ENCODE measurements at regions not wholly inside any gene's neighbourhood (a gene's known extent, or its start where the extent isn't known, plus 50 kb on each side); places are given as distances from the start of the nearest gene placed in this dataset.

DNA sequence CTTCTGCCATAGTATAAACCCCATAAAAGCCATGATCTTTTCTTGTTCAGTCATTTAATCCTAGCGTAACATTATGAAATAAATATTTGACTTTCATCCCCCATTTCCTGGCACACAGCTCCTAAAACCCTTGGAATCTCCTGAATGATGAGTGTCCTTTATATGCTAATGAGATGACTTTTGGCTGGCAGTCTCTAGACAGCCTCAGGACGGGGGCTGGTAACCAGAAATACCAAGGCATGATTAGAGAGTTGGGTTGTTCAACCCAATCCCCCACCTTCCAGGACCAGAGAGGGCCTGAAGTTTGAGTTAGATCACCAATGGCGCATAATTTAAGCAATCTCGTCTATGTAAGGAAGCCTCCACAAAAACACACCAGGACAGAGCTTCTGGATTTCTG is 1246.1 kb upstream of the TENM4 start:
- no peaks in the 10 kb centered on the region for H3K4me1 ChIP-seq (ENCODE audit: control insufficient read depth in 4 of 4, insufficient read depth in 4 of 4, low read length in 3 of 4)
- no peaks in the 10 kb centered on the region for H3K9me3 ChIP-seq (ENCODE audit: control insufficient read depth in 4 of 4, low read length in 3 of 4)
- no peak overlapping the region for H3K9ac ChIP-seq (ENCODE audit: low read depth in 1 of 2, low read length in 2 of 2)
- TF ChIP-seq, protein P1, sequence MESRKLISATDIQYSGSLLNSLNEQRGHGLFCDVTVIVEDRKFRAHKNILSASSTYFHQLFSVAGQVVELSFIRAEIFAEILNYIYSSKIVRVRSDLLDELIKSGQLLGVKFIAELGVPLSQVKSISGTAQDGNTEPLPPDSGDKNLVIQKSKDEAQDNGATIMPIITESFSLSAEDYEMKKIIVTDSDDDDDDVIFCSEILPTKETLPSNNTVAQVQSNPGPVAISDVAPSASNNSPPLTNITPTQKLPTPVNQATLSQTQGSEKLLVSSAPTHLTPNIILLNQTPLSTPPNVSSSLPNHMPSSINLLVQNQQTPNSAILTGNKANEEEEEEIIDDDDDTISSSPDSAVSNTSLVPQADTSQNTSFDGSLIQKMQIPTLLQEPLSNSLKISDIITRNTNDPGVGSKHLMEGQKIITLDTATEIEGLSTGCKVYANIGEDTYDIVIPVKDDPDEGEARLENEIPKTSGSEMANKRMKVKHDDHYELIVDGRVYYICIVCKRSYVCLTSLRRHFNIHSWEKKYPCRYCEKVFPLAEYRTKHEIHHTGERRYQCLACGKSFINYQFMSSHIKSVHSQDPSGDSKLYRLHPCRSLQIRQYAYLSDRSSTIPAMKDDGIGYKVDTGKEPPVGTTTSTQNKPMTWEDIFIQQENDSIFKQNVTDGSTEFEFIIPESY (IDR thresholded peaks at IDR 0.05) = no peak
- TF ChIP-seq TAF1 (conservative IDR thresholded peaks at IDR 0.05) (no peak), HNF4A (conservative IDR thresholded peaks at IDR 0.05) (no peak), EGR1 (IDR thresholded peaks at IDR 0.05; ENCODE audit: low read depth in 2 of 2) (no peak)
- H3K27ac ChIP-seq (ENCODE audit: low read depth in 1 of 2, low read length in 2 of 2) = no peak overlapping the region
- no peaks in the 10 kb centered on the region for H3K27me3 ChIP-seq (ENCODE audit: control insufficient read depth in 4 of 4, insufficient read depth in 4 of 4, low read length in 3 of 4)
- H3K4me3 ChIP-seq (ENCODE audit: low read depth in 1 of 3, low read length in 3 of 3) = no peak overlapping the region
- 75% methylated on average over 4 of the region's 4 CpGs for WGBS
- DNase-seq (ENCODE audit: low spot score) = no peak
- no peaks in the 10 kb centered on the region for H3K36me3 ChIP-seq (ENCODE audit: control insufficient read depth in 4 of 4, insufficient read depth in 3 of 4, low read depth in 1 of 4, low read length in 3 of 4)

DNA sequence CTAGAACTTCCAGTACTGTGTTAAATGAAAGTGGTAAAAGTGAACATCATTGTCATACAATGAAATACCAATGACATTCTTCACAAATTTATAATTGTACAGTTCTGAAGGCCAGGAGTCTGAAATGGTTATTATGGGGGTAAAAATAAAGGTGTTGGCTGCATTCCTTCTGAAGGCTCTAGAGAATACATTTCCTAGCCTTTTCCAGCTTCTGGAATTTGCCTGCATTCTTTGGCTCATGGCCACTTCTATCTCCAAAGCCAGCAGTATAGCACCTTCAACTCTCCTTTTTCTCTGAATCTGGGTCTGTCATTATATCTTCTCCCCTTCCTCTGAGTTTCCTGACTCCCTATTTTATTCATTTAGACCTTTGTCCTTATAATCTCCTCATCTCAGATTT is 1232.7 kb upstream of the TENM4 start:
- Histone ChIP-seq H3K27ac (ENCODE audit: low read depth in 1 of 2, low read length in 2 of 2) (no peak overlapping the region), H3K9me3 (ENCODE audit: control insufficient read depth in 4 of 4, low read length in 3 of 4) (no peaks in the 10 kb centered on the region), H3K27me3 (ENCODE audit: control insufficient read depth in 4 of 4, insufficient read depth in 4 of 4, low read length in 3 of 4) (no peaks in the 10 kb centered on the region), H3K36me3 (ENCODE audit: control insufficient read depth in 4 of 4, insufficient read depth in 3 of 4, low read depth in 1 of 4, low read length in 3 of 4) (no peaks in the 10 kb centered on the region), H3K4me3 (ENCODE audit: low read depth in 1 of 3, low read length in 3 of 3) (no peak overlapping the region), H3K4me1 (ENCODE audit: control insufficient read depth in 4 of 4, insufficient read depth in 4 of 4, low read length in 3 of 4) (no peaks in the 10 kb centered on the region), H3K9ac (ENCODE audit: low read depth in 1 of 2, low read length in 2 of 2) (no peak overlapping the region)
- no peak for DNase-seq (ENCODE audit: low spot score)
- TF ChIP-seq SP1 (IDR thresholded peaks at IDR 0.05) (no peak), JUND (IDR thresholded peaks at IDR 0.05) (no peak), HNF4G (IDR thresholded peaks at IDR 0.05) (no peak), NR2F2 (IDR thresholded peaks at IDR 0.05) (no peak), FOXA2 (IDR thresholded peaks at IDR 0.05) (no peak), YY1 (IDR thresholded peaks at IDR 0.05) (no peak), EGR1 (IDR thresholded peaks at IDR 0.05; ENCODE audit: low read depth in 2 of 2) (no peak), RAD21 (IDR thresholded peaks at IDR 0.05) (no peak), HNF4A (conservative IDR thresholded peaks at IDR 0.05) (no peak), FOXA1 (IDR thresholded peaks at IDR 0.05) (no peak), GABPA (IDR thresholded peaks at IDR 0.05 in 1 of 2, conservative IDR thresholded peaks at IDR 0.05 in 1 of 2) (no peak), RXRA (IDR thresholded peaks at IDR 0.05) (no peak), TAF1 (conservative IDR thresholded peaks at IDR 0.05) (no peak)
- TF ChIP-seq, protein P1 (IDR thresholded peaks at IDR 0.05) = no peak
- TF ChIP-seq, protein P2, sequence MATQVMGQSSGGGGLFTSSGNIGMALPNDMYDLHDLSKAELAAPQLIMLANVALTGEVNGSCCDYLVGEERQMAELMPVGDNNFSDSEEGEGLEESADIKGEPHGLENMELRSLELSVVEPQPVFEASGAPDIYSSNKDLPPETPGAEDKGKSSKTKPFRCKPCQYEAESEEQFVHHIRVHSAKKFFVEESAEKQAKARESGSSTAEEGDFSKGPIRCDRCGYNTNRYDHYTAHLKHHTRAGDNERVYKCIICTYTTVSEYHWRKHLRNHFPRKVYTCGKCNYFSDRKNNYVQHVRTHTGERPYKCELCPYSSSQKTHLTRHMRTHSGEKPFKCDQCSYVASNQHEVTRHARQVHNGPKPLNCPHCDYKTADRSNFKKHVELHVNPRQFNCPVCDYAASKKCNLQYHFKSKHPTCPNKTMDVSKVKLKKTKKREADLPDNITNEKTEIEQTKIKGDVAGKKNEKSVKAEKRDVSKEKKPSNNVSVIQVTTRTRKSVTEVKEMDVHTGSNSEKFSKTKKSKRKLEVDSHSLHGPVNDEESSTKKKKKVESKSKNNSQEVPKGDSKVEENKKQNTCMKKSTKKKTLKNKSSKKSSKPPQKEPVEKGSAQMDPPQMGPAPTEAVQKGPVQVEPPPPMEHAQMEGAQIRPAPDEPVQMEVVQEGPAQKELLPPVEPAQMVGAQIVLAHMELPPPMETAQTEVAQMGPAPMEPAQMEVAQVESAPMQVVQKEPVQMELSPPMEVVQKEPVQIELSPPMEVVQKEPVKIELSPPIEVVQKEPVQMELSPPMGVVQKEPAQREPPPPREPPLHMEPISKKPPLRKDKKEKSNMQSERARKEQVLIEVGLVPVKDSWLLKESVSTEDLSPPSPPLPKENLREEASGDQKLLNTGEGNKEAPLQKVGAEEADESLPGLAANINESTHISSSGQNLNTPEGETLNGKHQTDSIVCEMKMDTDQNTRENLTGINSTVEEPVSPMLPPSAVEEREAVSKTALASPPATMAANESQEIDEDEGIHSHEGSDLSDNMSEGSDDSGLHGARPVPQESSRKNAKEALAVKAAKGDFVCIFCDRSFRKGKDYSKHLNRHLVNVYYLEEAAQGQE (IDR thresholded peaks at IDR 0.05) = no peak
- TF ChIP-seq, protein P3, sequence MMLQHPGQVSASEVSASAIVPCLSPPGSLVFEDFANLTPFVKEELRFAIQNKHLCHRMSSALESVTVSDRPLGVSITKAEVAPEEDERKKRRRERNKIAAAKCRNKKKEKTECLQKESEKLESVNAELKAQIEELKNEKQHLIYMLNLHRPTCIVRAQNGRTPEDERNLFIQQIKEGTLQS (IDR thresholded peaks at IDR 0.05) = no peak
- TF ChIP-seq, protein P4, sequence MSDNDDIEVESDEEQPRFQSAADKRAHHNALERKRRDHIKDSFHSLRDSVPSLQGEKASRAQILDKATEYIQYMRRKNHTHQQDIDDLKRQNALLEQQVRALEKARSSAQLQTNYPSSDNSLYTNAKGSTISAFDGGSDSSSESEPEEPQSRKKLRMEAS (IDR thresholded peaks at IDR 0.05) = no peak
- TF ChIP-seq, protein P5, sequence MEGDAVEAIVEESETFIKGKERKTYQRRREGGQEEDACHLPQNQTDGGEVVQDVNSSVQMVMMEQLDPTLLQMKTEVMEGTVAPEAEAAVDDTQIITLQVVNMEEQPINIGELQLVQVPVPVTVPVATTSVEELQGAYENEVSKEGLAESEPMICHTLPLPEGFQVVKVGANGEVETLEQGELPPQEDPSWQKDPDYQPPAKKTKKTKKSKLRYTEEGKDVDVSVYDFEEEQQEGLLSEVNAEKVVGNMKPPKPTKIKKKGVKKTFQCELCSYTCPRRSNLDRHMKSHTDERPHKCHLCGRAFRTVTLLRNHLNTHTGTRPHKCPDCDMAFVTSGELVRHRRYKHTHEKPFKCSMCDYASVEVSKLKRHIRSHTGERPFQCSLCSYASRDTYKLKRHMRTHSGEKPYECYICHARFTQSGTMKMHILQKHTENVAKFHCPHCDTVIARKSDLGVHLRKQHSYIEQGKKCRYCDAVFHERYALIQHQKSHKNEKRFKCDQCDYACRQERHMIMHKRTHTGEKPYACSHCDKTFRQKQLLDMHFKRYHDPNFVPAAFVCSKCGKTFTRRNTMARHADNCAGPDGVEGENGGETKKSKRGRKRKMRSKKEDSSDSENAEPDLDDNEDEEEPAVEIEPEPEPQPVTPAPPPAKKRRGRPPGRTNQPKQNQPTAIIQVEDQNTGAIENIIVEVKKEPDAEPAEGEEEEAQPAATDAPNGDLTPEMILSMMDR (IDR thresholded peaks at IDR 0.05; ENCODE audit: low read depth, low read length, missing input control) = no peak

Data from liver (tissue), 8 donors.